ENCODE measurements at regions not wholly inside any gene's neighbourhood (a gene's known extent, or its start where the extent isn't known, plus 50 kb on each side); places are given as distances from the start of the nearest gene placed in this dataset.

GRCh38 chr18:78144669-78145068 lies 834.9 kb upstream of the SALL3 start:
- TF ChIP-seq EZH2 (IDR thresholded peaks at IDR 0.05; ENCODE audit: low read length) (no peak), CTCF (optimal IDR thresholded peaks at IDR 0.05 in 1 of 3, IDR thresholded peaks at IDR 0.05 in 1 of 3, conservative IDR thresholded peaks at IDR 0.05 in 1 of 3; ENCODE audit: extremely low read depth in 1 of 3, insufficient read depth in 2 of 3, low read length in 3 of 3) (no peak)
- no peaks in the 10 kb centered on the region for H3K36me3 ChIP-seq (ENCODE audit: control insufficient read depth in 2 of 2, extremely low read depth in 1 of 2, insufficient read depth in 2 of 2, low read length in 2 of 2)
- H3K9ac ChIP-seq (ENCODE audit: control insufficient read depth, extremely low read depth, insufficient read depth, low read length): no peak overlapping the region
- DNase-seq (ENCODE audit: low read depth, low spot score) (no peak), FAIRE-seq (no peak)
- H3K27ac ChIP-seq (ENCODE audit: control insufficient read depth, insufficient read depth, low read length): no peak overlapping the region
- H3K9me3 ChIP-seq (ENCODE audit: control insufficient read depth, low read depth, low read length): no peaks in the 10 kb centered on the region
- no peaks in the 10 kb centered on the region for H3K4me1 ChIP-seq (ENCODE audit: control insufficient read depth, extremely low read depth, insufficient read depth, low read length)
- dilution Hi-C loops (cut with MboI; ENCODE audit: extremely low pct_ligation_motif_present, low sequenced_read_pairs): no loop called here
- H4K20me1 ChIP-seq (ENCODE audit: control insufficient read depth, extremely low read depth, insufficient read depth, low read length): no peaks in the 10 kb centered on the region
- no peaks in the 10 kb centered on the region for H3K9me1 ChIP-seq (ENCODE audit: control insufficient read depth, extremely low read depth, insufficient read depth, low read length)
- no peak overlapping the region for H2AFZ ChIP-seq (ENCODE audit: control insufficient read depth, low read length)
- H3K79me2 ChIP-seq (ENCODE audit: control insufficient read depth, insufficient read depth, low read length): no peaks in the 10 kb centered on the region
- no peak overlapping the region for H3K4me2 ChIP-seq (ENCODE audit: control insufficient read depth, extremely low read depth, insufficient read depth, low read depth, low read length)
- no peaks in the 10 kb centered on the region for H3K27me3 ChIP-seq (ENCODE audit: control insufficient read depth, extremely low read depth, insufficient read depth, low read length)
- H3K4me3 ChIP-seq (ENCODE audit: control insufficient read depth in 2 of 3, extremely low read depth in 1 of 3, insufficient read depth in 2 of 3, low read depth in 1 of 3, low read length in 3 of 3): no peak overlapping the region

GRCh38 chr18:78145096-78145495 lies 834.5 kb upstream of the SALL3 start:
- H3K79me2 ChIP-seq (ENCODE audit: control insufficient read depth, insufficient read depth, low read length): no peaks in the 10 kb centered on the region
- dilution Hi-C loops (cut with MboI; ENCODE audit: extremely low pct_ligation_motif_present, low sequenced_read_pairs): no loop called here
- no peak overlapping the region for H2AFZ ChIP-seq (ENCODE audit: control insufficient read depth, low read length)
- no peaks in the 10 kb centered on the region for H3K27me3 ChIP-seq (ENCODE audit: control insufficient read depth, extremely low read depth, insufficient read depth, low read length)
- no peak for FAIRE-seq
- H3K9me1 ChIP-seq (ENCODE audit: control insufficient read depth, extremely low read depth, insufficient read depth, low read length): no peaks in the 10 kb centered on the region
- no peak overlapping the region for H3K4me3 ChIP-seq (ENCODE audit: control insufficient read depth in 2 of 3, extremely low read depth in 1 of 3, insufficient read depth in 2 of 3, low read depth in 1 of 3, low read length in 3 of 3)
- H4K20me1 ChIP-seq (ENCODE audit: control insufficient read depth, extremely low read depth, insufficient read depth, low read length): no peaks in the 10 kb centered on the region
- no peak overlapping the region for H3K27ac ChIP-seq (ENCODE audit: control insufficient read depth, insufficient read depth, low read length)
- no peaks in the 10 kb centered on the region for H3K9me3 ChIP-seq (ENCODE audit: control insufficient read depth, low read depth, low read length)
- DNase-seq (ENCODE audit: low read depth, low spot score): no peak
- no peaks in the 10 kb centered on the region for H3K36me3 ChIP-seq (ENCODE audit: control insufficient read depth in 2 of 2, extremely low read depth in 1 of 2, insufficient read depth in 2 of 2, low read length in 2 of 2)
- H3K9ac ChIP-seq (ENCODE audit: control insufficient read depth, extremely low read depth, insufficient read depth, low read length): no peak overlapping the region
- no peak for TF ChIP-seq CTCF (optimal IDR thresholded peaks at IDR 0.05 in 1 of 3, IDR thresholded peaks at IDR 0.05 in 1 of 3, conservative IDR thresholded peaks at IDR 0.05 in 1 of 3; ENCODE audit: extremely low read depth in 1 of 3, insufficient read depth in 2 of 3, low read length in 3 of 3)
- no peak for TF ChIP-seq EZH2 (IDR thresholded peaks at IDR 0.05; ENCODE audit: low read length)
- H3K4me2 ChIP-seq (ENCODE audit: control insufficient read depth, extremely low read depth, insufficient read depth, low read depth, low read length): no peak overlapping the region
- no peaks in the 10 kb centered on the region for H3K4me1 ChIP-seq (ENCODE audit: control insufficient read depth, extremely low read depth, insufficient read depth, low read length)

Measured in keratinocyte (primary cell).